Bronchial epithelial cell (primary cell): ENCODE measurements at regions not wholly inside any gene's neighbourhood (a gene's known extent, or its start where the extent isn't known, plus 50 kb on each side); places are given as distances from the start of the nearest gene placed in this dataset.

Source experiments
- DNase-seq: peaks from one replicate; pipeline ENCODE4 v3.0.0-alpha.2; 2010; ENCODE audit warnings: low read depth
- FAIRE-seq: peaks from 2 replicates; lab custom pipeline; 2011; peaks lifted over from hg19 to GRCh38; lab: Jason Lieb, UNC
- H3K27me3 ChIP-seq: 2 replicates; pipeline ENCODE4 v1.5.1; 2011; ENCODE audit warnings: low read length; ENCODE audit not compliant: control insufficient read depth, insufficient read depth
- H3K36me3 ChIP-seq: 2 replicates; pipeline ENCODE4 v1.5.1; 2011; ENCODE audit warnings: low read length; ENCODE audit not compliant: control insufficient read depth, insufficient read depth
- H3K4me3 ChIP-seq: 2 replicates; pipeline ENCODE4 v1.5.1; 2011; ENCODE audit warnings: mild to moderate bottlenecking, low read depth, low read length, control low read depth
- TF ChIP-seq, protein P1 (sequence below): IDR thresholded peaks from 2 replicates; pipeline ENCODE4 v1.5.1; 2011; ENCODE audit warnings: mild to moderate bottlenecking, moderate library complexity, low read length, control low read depth, inconsistent platforms; ENCODE audit not compliant: insufficient read depth, severe bottlenecking

DNA sequence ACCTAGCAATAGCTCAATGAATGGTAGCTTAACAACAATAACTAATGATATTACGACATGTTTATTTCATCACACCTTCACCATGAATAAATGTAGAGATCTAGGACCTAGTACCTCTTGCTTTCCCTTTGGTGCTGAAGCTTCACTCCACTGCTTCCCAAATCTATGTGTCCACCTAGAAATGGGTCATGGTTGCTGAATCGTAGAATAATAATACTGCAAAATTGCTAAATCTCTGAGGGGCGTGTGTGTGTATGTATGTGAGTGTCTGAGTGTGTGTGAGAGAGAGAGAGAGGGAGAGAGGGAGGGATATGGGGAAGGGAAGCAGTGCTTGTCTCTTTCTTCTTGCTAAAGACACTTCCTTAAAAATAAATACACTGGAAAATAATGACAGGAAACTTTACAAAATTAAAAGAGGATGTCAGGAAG, 109.3 kb upstream of the BMP2K start:
- H3K27me3 ChIP-seq, result no peaks in the 10 kb centered on the region
- DNase-seq (no peak), FAIRE-seq (no peak)
- H3K36me3 ChIP-seq, result no peaks in the 10 kb centered on the region
- H3K4me3 ChIP-seq, result no peak overlapping the region
- TF ChIP-seq, protein P1, sequence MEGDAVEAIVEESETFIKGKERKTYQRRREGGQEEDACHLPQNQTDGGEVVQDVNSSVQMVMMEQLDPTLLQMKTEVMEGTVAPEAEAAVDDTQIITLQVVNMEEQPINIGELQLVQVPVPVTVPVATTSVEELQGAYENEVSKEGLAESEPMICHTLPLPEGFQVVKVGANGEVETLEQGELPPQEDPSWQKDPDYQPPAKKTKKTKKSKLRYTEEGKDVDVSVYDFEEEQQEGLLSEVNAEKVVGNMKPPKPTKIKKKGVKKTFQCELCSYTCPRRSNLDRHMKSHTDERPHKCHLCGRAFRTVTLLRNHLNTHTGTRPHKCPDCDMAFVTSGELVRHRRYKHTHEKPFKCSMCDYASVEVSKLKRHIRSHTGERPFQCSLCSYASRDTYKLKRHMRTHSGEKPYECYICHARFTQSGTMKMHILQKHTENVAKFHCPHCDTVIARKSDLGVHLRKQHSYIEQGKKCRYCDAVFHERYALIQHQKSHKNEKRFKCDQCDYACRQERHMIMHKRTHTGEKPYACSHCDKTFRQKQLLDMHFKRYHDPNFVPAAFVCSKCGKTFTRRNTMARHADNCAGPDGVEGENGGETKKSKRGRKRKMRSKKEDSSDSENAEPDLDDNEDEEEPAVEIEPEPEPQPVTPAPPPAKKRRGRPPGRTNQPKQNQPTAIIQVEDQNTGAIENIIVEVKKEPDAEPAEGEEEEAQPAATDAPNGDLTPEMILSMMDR, result no peak

GRCh38 chr4:78667325-78667724, 108.8 kb upstream of the BMP2K start:
- H3K27me3 ChIP-seq, result no peaks in the 10 kb centered on the region
- no peaks in the 10 kb centered on the region for H3K36me3 ChIP-seq
- FAIRE-seq, result no peak
- TF ChIP-seq, protein P1, result no peak
- no peak for DNase-seq
- no peak overlapping the region for H3K4me3 ChIP-seq

DNA sequence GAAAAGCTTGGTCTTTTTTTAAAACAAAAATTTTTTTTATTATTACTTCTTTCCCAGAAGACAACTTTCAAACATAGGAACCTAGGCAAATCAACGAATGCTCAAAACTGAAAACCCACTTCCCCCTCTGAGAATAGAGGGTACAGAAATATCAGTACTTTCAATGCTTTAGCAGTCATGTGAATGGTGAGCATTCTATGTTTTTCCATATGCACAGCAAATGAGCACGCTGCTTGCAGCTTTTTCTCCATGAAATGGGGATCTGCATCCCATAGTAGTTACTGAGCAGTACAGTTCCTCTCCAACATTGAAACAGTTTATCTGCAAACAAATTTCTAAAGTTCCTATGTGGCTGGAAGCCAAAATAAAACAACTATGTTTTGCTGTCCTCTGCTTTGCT, 108.4 kb upstream of the BMP2K start:
- FAIRE-seq (no peak), DNase-seq (no peak)
- H3K4me3 ChIP-seq, result no peak overlapping the region
- no peaks in the 10 kb centered on the region for H3K36me3 ChIP-seq
- TF ChIP-seq, protein P1, result no peak
- no peaks in the 10 kb centered on the region for H3K27me3 ChIP-seq

GRCh38 chr4:78669453-78669852, 106.7 kb upstream of the BMP2K start:
- TF ChIP-seq, protein P1, result peak; percentile 10
- no peak for FAIRE-seq
- no peak for DNase-seq
- no peaks in the 10 kb centered on the region for H3K36me3 ChIP-seq
- no peak overlapping the region for H3K4me3 ChIP-seq
- no peaks in the 10 kb centered on the region for H3K27me3 ChIP-seq

GRCh38 chr4:78671903-78672815, 104.0 kb upstream of the BMP2K start:
- FAIRE-seq, result no peak
- H3K27me3 ChIP-seq, result no peaks in the 10 kb centered on the region
- no peak for DNase-seq
- H3K36me3 ChIP-seq, result no peaks in the 10 kb centered on the region
- no peak overlapping the region for H3K4me3 ChIP-seq
- TF ChIP-seq, protein P1, result no peak
